NB4 (cell line): ENCODE measurements at regions not wholly inside any gene's neighbourhood (a gene's known extent, or its start where the extent isn't known, plus 50 kb on each side); places are given as distances from the start of the nearest gene placed in this dataset.

Experiments used
- CTCF ChIP-seq: IDR thresholded peaks from one replicate; pipeline ENCODE4 v1.5.1; 2012; ENCODE audit warnings: low read depth, low read length
- MAX ChIP-seq: IDR thresholded peaks from 2 replicates; pipeline ENCODE4 v1.6.1; 2011; ENCODE audit warnings: low read depth, low read length
- MYC ChIP-seq: IDR thresholded peaks from 2 replicates; pipeline ENCODE4 v1.6.1; 2011; ENCODE audit warnings: low read depth, low read length
- POLR2A ChIP-seq: IDR thresholded peaks from 2 replicates; pipeline ENCODE4 v1.6.1; 2011; ENCODE audit warnings: mild to moderate bottlenecking; ENCODE audit not compliant: insufficient read length; ENCODE audit errors: extremely low read depth

DNA sequence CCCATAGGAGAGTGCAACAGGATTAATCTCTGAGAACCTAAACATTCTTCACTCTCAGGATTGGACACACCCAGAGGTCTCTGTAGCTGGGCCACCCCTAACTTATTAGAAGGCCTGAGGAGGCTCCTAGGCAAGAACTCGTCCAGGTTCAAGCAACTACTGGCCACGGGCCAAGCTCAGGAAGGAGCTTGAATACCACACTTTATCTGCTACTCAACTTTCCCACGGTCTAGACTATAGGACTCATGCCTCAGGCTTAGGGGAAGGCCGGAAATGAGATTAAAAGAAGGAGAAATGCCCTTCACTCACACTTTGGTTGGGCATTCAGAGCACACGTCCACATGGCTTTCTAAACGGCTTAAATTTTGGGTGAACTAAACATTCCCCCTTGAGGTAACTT is 142.8 kb upstream of the PHYHIPL start:
- TF ChIP-seq POLR2A (no peak), CTCF (no peak), MYC (no peak), MAX (no peak)
